ENCODE measurements at regions not wholly inside any gene's neighbourhood (a gene's known extent, or its start where the extent isn't known, plus 50 kb on each side); places are given as distances from the start of the nearest gene placed in this dataset.
"Not testable (repeated sequence)": the region's sequence is repeated elsewhere in the genome, so short reads cannot be mapped to it uniquely, and the experiment has no call there.

- no peaks in the 10 kb centered on the region for H3K79me2 ChIP-seq (ENCODE audit: low read length)
- no peak overlapping the region for H3K27ac ChIP-seq (ENCODE audit: low read length)
- H3K9me3 ChIP-seq (ENCODE audit: insufficient read depth, low read length) = no peaks in the 10 kb centered on the region
- H3K36me3 ChIP-seq (replicated peaks; ENCODE audit: low read depth, low read length) = no peaks in the 10 kb centered on the region
- H3K4me1 ChIP-seq (ENCODE audit: low read length) = no peaks in the 10 kb centered on the region
- no peaks in the 10 kb centered on the region for H4K20me1 ChIP-seq (ENCODE audit: insufficient read depth, low read length)
- no peaks in the 10 kb centered on the region for H3K27me3 ChIP-seq (ENCODE audit: low read depth, low read length)
- TF ChIP-seq CTCF (IDR thresholded peaks at IDR 0.05; ENCODE audit: low read depth, low read length) = no peak
- no peak for TF ChIP-seq EZH2phosphoT487 (IDR thresholded peaks at IDR 0.05; ENCODE audit: low read depth)
- no peak overlapping the region for H3K4me2 ChIP-seq (ENCODE audit: low read length)
- H3K9ac ChIP-seq (ENCODE audit: low read length) = no peak overlapping the region
- H2AFZ ChIP-seq (ENCODE audit: low read depth, low read length) = no peak overlapping the region
- H3K4me3 ChIP-seq (ENCODE audit: low read length) = no peak overlapping the region
Observed at GRCh38 chr6:92399911-92400310, 1019.4 kb downstream of the EPHA7 start.

GRCh38 chr6:92388706-92389105 lies 1030.7 kb downstream of the EPHA7 start:
- not testable (repeated sequence) for H3K79me2 ChIP-seq (ENCODE audit: low read length); H3K27ac ChIP-seq (ENCODE audit: low read length); H3K4me3 ChIP-seq (ENCODE audit: low read length); H3K27me3 ChIP-seq (ENCODE audit: low read depth, low read length); H4K20me1 ChIP-seq (ENCODE audit: insufficient read depth, low read length); H2AFZ ChIP-seq (ENCODE audit: low read depth, low read length); H3K4me2 ChIP-seq (ENCODE audit: low read length); H3K4me1 ChIP-seq (ENCODE audit: low read length); H3K36me3 ChIP-seq (replicated peaks; ENCODE audit: low read depth, low read length); H3K9ac ChIP-seq (ENCODE audit: low read length); H3K9me3 ChIP-seq (ENCODE audit: insufficient read depth, low read length)

GRCh38 chr6:92380803-92381601 lies 1038.4 kb downstream of the EPHA7 start:
- Histone ChIP-seq H3K4me3 (ENCODE audit: low read length) (no peak overlapping the region), H2AFZ (ENCODE audit: low read depth, low read length) (no peak overlapping the region), H3K4me1 (ENCODE audit: low read length) (no peaks in the 10 kb centered on the region), H3K9me3 (ENCODE audit: insufficient read depth, low read length) (no peaks in the 10 kb centered on the region), H3K27me3 (ENCODE audit: low read depth, low read length) (no peaks in the 10 kb centered on the region), H3K4me2 (ENCODE audit: low read length) (no peak overlapping the region), H3K9ac (ENCODE audit: low read length) (no peak overlapping the region), H4K20me1 (ENCODE audit: insufficient read depth, low read length) (no peaks in the 10 kb centered on the region), H3K27ac (ENCODE audit: low read length) (no peak overlapping the region), H3K36me3 (replicated peaks; ENCODE audit: low read depth, low read length) (no peaks in the 10 kb centered on the region), H3K79me2 (ENCODE audit: low read length) (no peaks in the 10 kb centered on the region)
- no peak for TF ChIP-seq EZH2phosphoT487 (IDR thresholded peaks at IDR 0.05; ENCODE audit: low read depth)
- no peak for TF ChIP-seq CTCF (IDR thresholded peaks at IDR 0.05; ENCODE audit: low read depth, low read length)

- H3K4me2 ChIP-seq (ENCODE audit: low read length) = no peak overlapping the region
- H3K4me3 ChIP-seq (ENCODE audit: low read length) = no peak overlapping the region
- no peak overlapping the region for H3K9ac ChIP-seq (ENCODE audit: low read length)
- no peaks in the 10 kb centered on the region for H3K4me1 ChIP-seq (ENCODE audit: low read length)
- no peaks in the 10 kb centered on the region for H3K9me3 ChIP-seq (ENCODE audit: insufficient read depth, low read length)
- H3K79me2 ChIP-seq (ENCODE audit: low read length) = no peaks in the 10 kb centered on the region
- no peaks in the 10 kb centered on the region for H3K36me3 ChIP-seq (replicated peaks; ENCODE audit: low read depth, low read length)
- H2AFZ ChIP-seq (ENCODE audit: low read depth, low read length) = no peak overlapping the region
- H3K27ac ChIP-seq (ENCODE audit: low read length) = no peak overlapping the region
- TF ChIP-seq EZH2phosphoT487 (IDR thresholded peaks at IDR 0.05; ENCODE audit: low read depth) = no peak
- TF ChIP-seq CTCF (IDR thresholded peaks at IDR 0.05; ENCODE audit: low read depth, low read length) = no peak
- no peaks in the 10 kb centered on the region for H3K27me3 ChIP-seq (ENCODE audit: low read depth, low read length)
- no peaks in the 10 kb centered on the region for H4K20me1 ChIP-seq (ENCODE audit: insufficient read depth, low read length)
Observed at GRCh38 chr6:92377137-92377536, 1042.2 kb downstream of the EPHA7 start.

All from OCI-LY3 (cell line).